ENCODE measurements at regions not wholly inside any gene's neighbourhood (a gene's known extent, or its start where the extent isn't known, plus 50 kb on each side); places are given as distances from the start of the nearest gene placed in this dataset.

- Histone ChIP-seq H3K27ac (no peak overlapping the region), H3K4me3 (no peak overlapping the region)
These were observed 588.6 kb upstream of the MEF2C start for GRCh38 chr5:89471541-89471940.

GRCh38 chr5:89471115-89471514 lies 588.1 kb upstream of the MEF2C start:
- Histone ChIP-seq H3K27ac (no peak overlapping the region), H3K4me3 (no peak overlapping the region)

GRCh38 chr5:89470658-89471057 lies 587.7 kb upstream of the MEF2C start:
- H3K4me3 ChIP-seq: no peak overlapping the region
- H3K27ac ChIP-seq: no peak overlapping the region

- Histone ChIP-seq H3K4me3 (no peak overlapping the region), H3K27ac (peak overlapping the region in 2 of 21 experiments; percentile 9 to 49)
These were observed 575.3 kb upstream of the MEF2C start for GRCh38 chr5:89458332-89458656.

- H3K27ac ChIP-seq: peak overlapping the region in 11 of 21 experiments; percentile 14 to 77 (median 49)
- no peak overlapping the region for H3K4me3 ChIP-seq
These were observed 574.7 kb upstream of the MEF2C start for GRCh38 chr5:89457411-89458331.

GRCh38 chr5:89452081-89452480 lies 569.1 kb upstream of the MEF2C start:
- H3K4me3 ChIP-seq: no peak overlapping the region
- no peak overlapping the region for H3K27ac ChIP-seq

GRCh38 chr5:89451263-89451662 lies 568.3 kb upstream of the MEF2C start:
- Histone ChIP-seq H3K4me3 (no peak overlapping the region), H3K27ac (no peak overlapping the region)

GRCh38 chr5:89450149-89450538 lies 567.2 kb upstream of the MEF2C start:
- H3K27ac ChIP-seq: no peak overlapping the region
- no peak overlapping the region for H3K4me3 ChIP-seq

- no peak overlapping the region for H3K27ac ChIP-seq
These were observed 566.6 kb upstream of the MEF2C start for GRCh38 chr5:89449392-89450148.

GRCh38 chr5:89447027-89447426 lies 564.0 kb upstream of the MEF2C start:
- Histone ChIP-seq H3K4me3 (no peak overlapping the region), H3K27ac (no peak overlapping the region)

More at GRCh38 chr5:89449392-89450148, 566.6 kb upstream of the MEF2C start:
- no peak overlapping the region for H3K4me3 ChIP-seq

GRCh38 chr5:89445106-89445745 lies 562.2 kb upstream of the MEF2C start:
- no peak overlapping the region for H3K27ac ChIP-seq
- no peak overlapping the region for H3K4me3 ChIP-seq

- Histone ChIP-seq H3K27ac (no peak overlapping the region), H3K4me3 (no peak overlapping the region)
These were observed 561.1 kb upstream of the MEF2C start for GRCh38 chr5:89444088-89444487.

- peak overlapping the region in 1 of 21 experiments; percentile 7 for H3K27ac ChIP-seq
- H3K4me3 ChIP-seq: no peak overlapping the region
These were observed 560.5 kb upstream of the MEF2C start for GRCh38 chr5:89443508-89443907.

- Histone ChIP-seq H3K4me3 (no peak overlapping the region), H3K27ac (no peak overlapping the region)
These were observed 559.0 kb upstream of the MEF2C start for GRCh38 chr5:89441965-89442364.

- Histone ChIP-seq H3K27ac (no peak overlapping the region), H3K4me3 (no peak overlapping the region)
These were observed 557.7 kb upstream of the MEF2C start for GRCh38 chr5:89440670-89441069.

GRCh38 chr5:89437450-89438435 lies 554.8 kb upstream of the MEF2C start:
- Histone ChIP-seq H3K4me3 (no peak overlapping the region), H3K27ac (no peak overlapping the region)

GRCh38 chr5:89436464-89436863 lies 553.5 kb upstream of the MEF2C start:
- H3K27ac ChIP-seq: no peak overlapping the region

GRCh38 chr5:89435347-89435746 lies 552.4 kb upstream of the MEF2C start:
- Histone ChIP-seq H3K4me3 (no peak overlapping the region), H3K27ac (no peak overlapping the region)

More at GRCh38 chr5:89436464-89436863, 553.5 kb upstream of the MEF2C start:
- no peak overlapping the region for H3K4me3 ChIP-seq

- Histone ChIP-seq H3K4me3 (no peak overlapping the region), H3K27ac (no peak overlapping the region)
These were observed 545.6 kb upstream of the MEF2C start for GRCh38 chr5:89428624-89429023.
